GM23338 (cell line): ENCODE measurements at regions not wholly inside any gene's neighbourhood (a gene's known extent, or its start where the extent isn't known, plus 50 kb on each side); places are given as distances from the start of the nearest gene placed in this dataset.

ENCODE experiments used
- ATAC-seq: fragments of 200-7000 bp; cut with Tn5 transposase; 3 replicates; pipeline ENCODE4 v1.9.1; 2020
- DNase-seq: peaks from one replicate; pipeline ENCODE4 v3.0.0-alpha.2; 2015; ENCODE audit warnings: low spot score
- H2AFZ ChIP-seq: fragments of 200-600 bp; sonication (generic); 2 replicates; pipeline ENCODE4 v1.8.0; 2016; ENCODE audit warnings: antibody characterized with exemption, mild to moderate bottlenecking, moderate library complexity
- H3F3A ChIP-seq: fragments of 200-600 bp; sonication (generic); replicated peaks from 2 replicates; pipeline ENCODE4 v1.8.0; 2017; ENCODE audit warnings: antibody characterized with exemption, mixed run types, low read depth
- H3K27ac ChIP-seq: fragments of 200-600 bp; sonication (generic); 2 replicates; pipeline ENCODE4 v1.6.1; 2016; ENCODE audit warnings: low read depth
- H3K27me3 ChIP-seq: fragments of 200-600 bp; sonication (generic); 2 replicates; pipeline ENCODE4 v1.8.0; 2016; ENCODE audit warnings: mild to moderate bottlenecking, mixed run types, moderate library complexity; ENCODE audit not compliant: insufficient read depth
- H3K36me3 ChIP-seq: fragments of 200-600 bp; sonication (generic); 2 replicates; pipeline ENCODE4 v1.8.0; 2016; ENCODE audit warnings: mild to moderate bottlenecking; ENCODE audit not compliant: insufficient read depth
- H3K4me1 ChIP-seq: fragments of 200-600 bp; sonication (generic); 2 replicates; pipeline ENCODE4 v1.8.0; 2016; ENCODE audit warnings: mild to moderate bottlenecking, moderate library complexity; ENCODE audit not compliant: insufficient read depth
- H3K4me2 ChIP-seq: fragments of 200-600 bp; sonication (generic); 2 replicates; pipeline ENCODE4 v1.7.1; 2017; ENCODE audit warnings: mixed run types
- H3K4me3 ChIP-seq: fragments of 200-600 bp; sonication (generic); 2 replicates; pipeline ENCODE4 v1.6.1; 2016; ENCODE audit warnings: mixed run types
- H3K79me2 ChIP-seq: fragments of 200-600 bp; sonication (generic); replicated peaks from 2 replicates; pipeline ENCODE4 v1.8.0; 2017; ENCODE audit warnings: mild to moderate bottlenecking; ENCODE audit not compliant: insufficient read depth
- H3K9me2 ChIP-seq: fragments of 200-600 bp; sonication (generic); 2 replicates; pipeline ENCODE4 v1.8.0; 2017; ENCODE audit not compliant: insufficient read depth
- H4K20me1 ChIP-seq: fragments of 200-600 bp; sonication (generic); replicated peaks from 2 replicates; pipeline ENCODE4 v1.8.0; 2017; ENCODE audit warnings: mild to moderate bottlenecking; ENCODE audit not compliant: insufficient read depth
- H3K27ac Mint-ChIP-seq: 2 replicates; pipeline ENCODE4 v1.8.0; 2020; ENCODE audit warnings: inconsistent platforms, mild to moderate bottlenecking, moderate library complexity, mixed read lengths
- H3K27me3 Mint-ChIP-seq: 3 replicates; pipeline ENCODE4 v1.8.0; 2022; ENCODE audit warnings: low read depth, mild to moderate bottlenecking, moderate library complexity, mixed read lengths, inconsistent platforms; ENCODE audit not compliant: insufficient read depth, poor library complexity
- H3K36me3 Mint-ChIP-seq: 3 replicates; pipeline ENCODE4 v1.8.0; 2021; ENCODE audit warnings: low read depth, mild to moderate bottlenecking, inconsistent platforms, moderate library complexity, mixed read lengths
- H3K4me1 Mint-ChIP-seq: 3 replicates; pipeline ENCODE4 v1.8.0; 2020; ENCODE audit warnings: mild to moderate bottlenecking, inconsistent platforms, mixed read lengths
- H3K4me3 Mint-ChIP-seq: 3 replicates; pipeline ENCODE4 v1.8.0; 2021; ENCODE audit warnings: moderate library complexity, mild to moderate bottlenecking, inconsistent platforms, mixed read lengths
- H3K9me3 Mint-ChIP-seq: 3 replicates; pipeline ENCODE4 v1.8.0; 2020; ENCODE audit warnings: moderate library complexity, mild to moderate bottlenecking, inconsistent platforms, mixed read lengths
- CREB1 ChIP-seq: fragments of 250-450 bp; sonication (Bioruptor Pico); IDR thresholded peaks from 2 replicates; pipeline ENCODE4 v1.5.0; 2020; ENCODE audit warnings: low read depth, mild to moderate bottlenecking, moderate library complexity
- ETS1 ChIP-seq: IDR thresholded peaks from 2 replicates; pipeline ENCODE4 v1.6.1; 2016; ENCODE audit warnings: antibody characterized with exemption
- EZH2 ChIP-seq: fragments of 200-600 bp; sonication (generic); IDR thresholded peaks from one replicate; pipeline ENCODE4 v1.8.0; 2017; ENCODE audit warnings: antibody characterized with exemption, mild to moderate bottlenecking, low read depth; ENCODE audit not compliant: unreplicated experiment
- EZH2phosphoT487 ChIP-seq: fragments of 200-600 bp; sonication (generic); IDR thresholded peaks from one replicate; pipeline ENCODE4 v1.8.1; 2018; ENCODE audit warnings: antibody characterized with exemption; ENCODE audit not compliant: unreplicated experiment
- JUNB ChIP-seq: IDR thresholded peaks from one replicate; pipeline ENCODE4 v1.6.1; 2016; ENCODE audit warnings: antibody characterized with exemption; ENCODE audit not compliant: unreplicated experiment
- NANOG ChIP-seq: IDR thresholded peaks from 2 replicates; pipeline ENCODE4 v1.6.1; 2016; ENCODE audit warnings: antibody characterized with exemption, borderline replicate concordance
- POLR2AphosphoS5 ChIP-seq: IDR thresholded peaks from 2 replicates; pipeline ENCODE4 v1.6.1; 2016; ENCODE audit warnings: antibody characterized with exemption, low read depth
- REST ChIP-seq: IDR thresholded peaks from one replicate; pipeline ENCODE4 v1.6.1; 2018; ENCODE audit warnings: antibody characterized with exemption; ENCODE audit not compliant: unreplicated experiment
- STAT1 ChIP-seq: IDR thresholded peaks from one replicate; pipeline ENCODE4 v1.6.1; 2016; ENCODE audit warnings: antibody characterized with exemption; ENCODE audit not compliant: unreplicated experiment
- ZNF114 ChIP-seq: fragments of 250-450 bp; sonication (Bioruptor Pico); IDR thresholded peaks from 2 replicates; pipeline ENCODE4 v1.5.0; 2020; ENCODE audit warnings: mild to moderate bottlenecking, moderate library complexity
- ZNF331 ChIP-seq: fragments of 250-450 bp; sonication (Bioruptor Pico); IDR thresholded peaks from 2 replicates; pipeline ENCODE4 v1.5.0; 2020; ENCODE audit warnings: low read depth, mild to moderate bottlenecking, moderate library complexity
- ZNF462 ChIP-seq: fragments of 250-450 bp; sonication (Bioruptor Pico); IDR thresholded peaks from 2 replicates; pipeline ENCODE4 v1.5.0; 2020; ENCODE audit warnings: mild to moderate bottlenecking, moderate library complexity
- TF ChIP-seq, protein P1 (sequence below), 2 experiments: fragments of 200-600 bp in 1 of 2; sonication (generic) in 1 of 2; conservative IDR thresholded peaks; 2 replicates each; pipeline versions ENCODE4 v1.5.1 to v1.6.1; 2016 to 2017; ENCODE audit warnings: antibody characterized with exemption in 2 of 2, low read depth in 2 of 2, mild to moderate bottlenecking in 2 of 2, moderate library complexity in 1 of 2

GRCh38 chr18:51562866-51563265, 365.4 kb upstream of the MEX3C start:
- Mint-ChIP-seq H3K27ac (no peak overlapping the region), H3K4me1 (peaks cover 4% of the 10 kb centered on the region; the same call in 1 of the 3 replicates), H3K9me3 (no peaks in the 10 kb centered on the region), H3K36me3 (no peaks in the 10 kb centered on the region), H3K27me3 (peaks cover 6% of the 10 kb centered on the region), H3K4me3 (no peak overlapping the region)
- no peak overlapping the region for H3K4me3 ChIP-seq
- DNase-seq: no peak
- no peaks in the 10 kb centered on the region for H3K36me3 ChIP-seq
- H3K4me2 ChIP-seq: no peak overlapping the region
- no peaks in the 10 kb centered on the region for H3K27me3 ChIP-seq
- no peaks in the 10 kb centered on the region for H3F3A ChIP-seq
- no peak overlapping the region for H2AFZ ChIP-seq
- no peak overlapping the region for H3K27ac ChIP-seq
- TF ChIP-seq ZNF462 (CRISPR knock-in tag): no peak
- TF ChIP-seq REST: no peak
- TF ChIP-seq ZNF331 (CRISPR knock-in tag): no peak
- no peak for TF ChIP-seq JUNB
- no peak for TF ChIP-seq POLR2AphosphoS5
- no peak for TF ChIP-seq EZH2
- no peak for TF ChIP-seq NANOG
- TF ChIP-seq STAT1: no peak
- TF ChIP-seq, protein P1, sequence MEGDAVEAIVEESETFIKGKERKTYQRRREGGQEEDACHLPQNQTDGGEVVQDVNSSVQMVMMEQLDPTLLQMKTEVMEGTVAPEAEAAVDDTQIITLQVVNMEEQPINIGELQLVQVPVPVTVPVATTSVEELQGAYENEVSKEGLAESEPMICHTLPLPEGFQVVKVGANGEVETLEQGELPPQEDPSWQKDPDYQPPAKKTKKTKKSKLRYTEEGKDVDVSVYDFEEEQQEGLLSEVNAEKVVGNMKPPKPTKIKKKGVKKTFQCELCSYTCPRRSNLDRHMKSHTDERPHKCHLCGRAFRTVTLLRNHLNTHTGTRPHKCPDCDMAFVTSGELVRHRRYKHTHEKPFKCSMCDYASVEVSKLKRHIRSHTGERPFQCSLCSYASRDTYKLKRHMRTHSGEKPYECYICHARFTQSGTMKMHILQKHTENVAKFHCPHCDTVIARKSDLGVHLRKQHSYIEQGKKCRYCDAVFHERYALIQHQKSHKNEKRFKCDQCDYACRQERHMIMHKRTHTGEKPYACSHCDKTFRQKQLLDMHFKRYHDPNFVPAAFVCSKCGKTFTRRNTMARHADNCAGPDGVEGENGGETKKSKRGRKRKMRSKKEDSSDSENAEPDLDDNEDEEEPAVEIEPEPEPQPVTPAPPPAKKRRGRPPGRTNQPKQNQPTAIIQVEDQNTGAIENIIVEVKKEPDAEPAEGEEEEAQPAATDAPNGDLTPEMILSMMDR (conservative IDR thresholded peaks at IDR 0.05; ENCODE audit: low read depth in 2 of 2): no peak
- no peak for TF ChIP-seq EZH2phosphoT487
- no peak for TF ChIP-seq ZNF114 (CRISPR knock-in tag)
- no peak for TF ChIP-seq CREB1 (CRISPR knock-in tag)
- no peak for TF ChIP-seq ETS1
- no peaks in the 10 kb centered on the region for H3K4me1 ChIP-seq
- no peak for ATAC-seq
- H3K9me2 ChIP-seq: 0 out of 2 replicates have a peak, but pooled peaks cover 2% of the 10 kb centered on the region
- H4K20me1 ChIP-seq: no peaks in the 10 kb centered on the region
- no peaks in the 10 kb centered on the region for H3K79me2 ChIP-seq
